DMS79 (cell line): ENCODE measurements at regions not wholly inside any gene's neighbourhood (a gene's known extent, or its start where the extent isn't known, plus 50 kb on each side); places are given as distances from the start of the nearest gene placed in this dataset.
"Not testable (repeated sequence)": the region's sequence is repeated elsewhere in the genome, so short reads cannot be mapped to it uniquely, and the experiment has no call there.

Source experiments
- DNase-seq: peaks from one replicate; lab custom pipeline; 2025; lab: John Stamatoyannopoulos, UW

DNA sequence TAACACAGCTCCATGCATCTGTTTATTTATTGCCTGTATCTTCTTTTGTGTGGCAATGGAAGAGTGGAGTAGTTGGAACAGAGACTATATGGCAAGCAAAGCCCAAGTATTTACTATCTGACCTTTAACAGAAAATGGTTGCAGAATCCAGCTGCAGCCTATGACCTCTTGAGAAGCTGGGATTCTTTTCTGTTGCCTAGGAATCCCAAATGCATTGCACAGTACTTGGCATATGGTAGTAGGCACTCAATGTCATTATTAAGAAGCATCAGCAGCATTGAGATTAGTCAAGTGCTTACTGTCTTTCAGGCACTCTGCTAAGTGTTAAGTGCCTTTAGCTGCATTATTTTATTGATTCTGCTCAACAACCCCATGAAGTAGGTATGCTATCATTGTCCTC, 331.6 kb downstream of the CCDC85A start:
- no peak for DNase-seq

- no peak for DNase-seq
Observed at GRCh38 chr2:56519806-56520205, 336.0 kb downstream of the CCDC85A start.

GRCh38 chr2:56522605-56523089, 338.9 kb downstream of the CCDC85A start:
- DNase-seq = peak; percentile 14

GRCh38 chr2:56523816-56524215, 340.0 kb downstream of the CCDC85A start:
- no peak for DNase-seq

DNA sequence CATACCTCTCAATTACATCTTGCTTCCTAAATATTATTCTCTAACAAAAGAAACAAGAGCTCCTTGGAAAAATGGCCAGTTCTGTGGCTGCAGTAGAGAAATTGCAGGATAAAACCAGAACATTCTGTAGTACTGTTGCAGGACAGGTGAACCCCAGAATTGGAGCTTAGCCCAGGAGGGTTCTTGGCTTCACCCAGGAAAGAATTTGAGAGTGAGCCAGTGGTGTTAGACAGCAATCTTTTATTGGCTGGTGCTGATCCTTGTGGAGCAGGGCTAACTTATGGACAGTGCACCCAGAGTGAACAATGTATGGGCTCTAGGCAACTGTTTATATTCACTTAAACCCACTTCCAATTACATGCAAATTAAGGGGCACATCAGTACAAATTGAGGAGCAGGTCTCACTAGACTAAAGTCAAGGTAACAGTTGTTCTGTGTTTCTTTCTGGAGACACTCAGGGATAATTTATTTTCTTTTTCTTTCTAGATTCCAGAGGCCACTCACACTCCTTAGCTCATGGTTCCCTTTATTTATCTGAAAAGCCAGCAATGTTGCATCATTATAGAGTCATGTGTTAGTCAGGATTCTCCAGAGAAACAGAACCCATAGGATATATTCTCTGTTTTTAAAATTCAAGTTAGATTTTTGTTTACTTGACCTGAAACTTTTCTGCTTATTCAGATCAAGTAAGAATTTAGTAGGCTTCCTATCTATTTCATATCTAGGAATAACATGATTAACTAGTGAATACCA, 348.1 kb downstream of the CCDC85A start:
- DNase-seq = no peak

GRCh38 chr2:56534321-56534720, 350.5 kb downstream of the CCDC85A start:
- DNase-seq = no peak

DNA sequence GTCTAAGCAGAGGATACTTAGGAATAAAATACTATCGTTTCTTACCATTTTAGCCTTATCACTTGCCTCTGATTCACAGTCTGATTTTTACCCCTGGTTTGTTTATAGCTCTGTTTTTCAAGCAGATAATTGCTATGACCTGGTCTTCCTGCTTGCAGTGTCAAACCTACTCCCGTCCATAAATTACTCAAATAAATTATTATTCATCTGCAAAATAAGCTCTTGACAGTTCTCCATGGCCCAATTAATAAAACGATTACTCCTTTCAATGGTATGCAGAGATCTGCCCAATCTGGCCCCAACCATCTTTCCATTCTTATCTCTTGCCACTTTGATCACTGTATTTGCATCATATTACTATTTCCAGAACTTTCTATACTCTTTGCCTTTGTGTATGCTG, 354.0 kb downstream of the CCDC85A start:
- no peak for DNase-seq

- no peak for DNase-seq
Observed at GRCh38 chr2:56539618-56540017, 355.8 kb downstream of the CCDC85A start.

GRCh38 chr2:56540467-56540866, 356.7 kb downstream of the CCDC85A start:
- no peak for DNase-seq

DNA sequence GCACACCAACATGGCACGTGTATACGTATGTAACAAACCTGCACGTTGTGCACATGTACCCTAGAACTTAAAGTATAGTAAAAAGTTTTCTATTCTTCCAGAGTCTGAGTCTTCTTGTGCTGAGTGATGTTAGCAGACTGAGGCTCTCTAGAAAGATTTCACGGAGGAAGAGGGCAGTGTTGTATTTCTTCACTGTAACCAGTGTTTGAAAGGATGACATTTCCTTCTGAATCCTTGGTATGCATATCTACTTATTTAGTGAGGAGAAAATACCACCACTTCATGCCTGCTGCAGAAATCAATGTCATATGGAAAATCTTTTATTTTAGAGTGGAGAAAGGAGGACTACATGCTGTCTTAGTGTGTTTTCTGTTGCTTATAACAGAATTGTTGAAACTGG, 357.1 kb downstream of the CCDC85A start:
- DNase-seq = no peak

- no peak for DNase-seq
Observed at GRCh38 chr2:56542213-56542612, 358.4 kb downstream of the CCDC85A start.

DNA sequence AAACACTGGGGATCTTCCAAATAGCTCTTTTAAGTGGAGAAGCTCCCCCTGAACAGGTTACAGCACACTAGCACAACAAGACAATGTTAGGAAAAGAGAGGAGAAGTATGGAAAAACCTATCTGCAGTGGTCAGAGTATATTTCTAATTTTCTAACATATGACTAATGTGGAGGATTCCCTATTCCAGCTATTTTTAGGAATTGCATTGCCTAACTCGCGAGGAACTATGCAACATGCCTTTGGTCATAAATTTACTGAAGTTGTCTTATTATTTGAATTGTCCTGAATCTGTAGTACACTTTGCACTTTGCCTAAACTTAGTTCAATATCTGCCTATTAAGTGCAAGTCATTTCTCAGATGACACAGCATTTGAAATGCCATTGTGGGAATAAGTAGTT, 381.4 kb downstream of the CCDC85A start:
- DNase-seq = no peak

GRCh38 chr2:56571074-56571473, 387.3 kb downstream of the CCDC85A start:
- no peak for DNase-seq

GRCh38 chr2:56576001-56576400, 392.2 kb downstream of the CCDC85A start:
- DNase-seq = no peak

- no peak for DNase-seq
Observed at GRCh38 chr2:56580242-56580641, 396.5 kb downstream of the CCDC85A start.

GRCh38 chr2:56582570-56582969, 398.8 kb downstream of the CCDC85A start:
- no peak for DNase-seq

GRCh38 chr2:56583796-56584315, 400.1 kb downstream of the CCDC85A start:
- no peak for DNase-seq

- no peak for DNase-seq
Observed at GRCh38 chr2:56587456-56587855, 403.7 kb downstream of the CCDC85A start.

- DNase-seq = no peak
Observed at GRCh38 chr2:56589194-56589593, 405.4 kb downstream of the CCDC85A start.

GRCh38 chr2:56589835-56590234, 406.0 kb downstream of the CCDC85A start:
- DNase-seq = no peak

GRCh38 chr2:56590611-56591010, 406.8 kb downstream of the CCDC85A start:
- DNase-seq = no peak

DNA sequence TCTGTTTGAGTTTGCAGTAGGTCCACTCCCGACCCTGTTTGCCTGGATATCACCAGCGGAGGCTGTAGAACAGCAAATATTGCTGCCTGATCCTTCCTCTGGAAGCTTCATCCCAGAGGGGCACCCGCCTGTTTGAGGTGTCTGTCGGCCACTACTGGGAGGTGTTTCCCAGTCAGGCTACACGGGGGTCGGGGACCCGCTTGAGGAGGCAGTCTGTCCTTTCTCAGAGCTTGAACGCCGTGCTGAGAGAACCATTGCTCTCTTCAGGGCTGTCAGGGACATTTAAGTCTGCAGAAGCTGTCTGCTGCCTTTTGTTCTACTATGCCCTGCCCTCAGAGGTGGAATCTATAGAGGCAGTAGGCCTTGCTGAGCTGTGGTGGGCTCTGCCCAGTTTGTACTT, 422.3 kb downstream of the CCDC85A start:
- not testable (repeated sequence) for DNase-seq

- DNase-seq = no peak
Observed at GRCh38 chr2:56613254-56613653, 429.5 kb downstream of the CCDC85A start.

- no peak for DNase-seq
Observed at GRCh38 chr2:56613920-56614319, 430.1 kb downstream of the CCDC85A start.
